Neural progenitor cell (in vitro differentiated cells): ENCODE measurements at regions not wholly inside any gene's neighbourhood (a gene's known extent, or its start where the extent isn't known, plus 50 kb on each side); places are given as distances from the start of the nearest gene placed in this dataset.

ENCODE experiments used
- EZH2 ChIP-seq: fragments of 200-600 bp; sonication (generic); IDR thresholded peaks from 2 replicates; pipeline ENCODE4 v1.6.1; 2017; ENCODE audit warnings: antibody characterized with exemption, mild to moderate bottlenecking, moderate library complexity
- EZH2phosphoT487 ChIP-seq: fragments of 200-600 bp; sonication (generic); IDR thresholded peaks from 2 replicates; pipeline ENCODE4 v1.6.1; 2017; ENCODE audit warnings: antibody characterized with exemption
- TF ChIP-seq, protein P1 (sequence below): fragments of 200-600 bp; sonication (generic); IDR thresholded peaks from 2 replicates; pipeline ENCODE4 v1.5.1; 2017; ENCODE audit warnings: antibody characterized with exemption, mild to moderate bottlenecking

- TF ChIP-seq EZH2, result no peak
- TF ChIP-seq, protein P1, sequence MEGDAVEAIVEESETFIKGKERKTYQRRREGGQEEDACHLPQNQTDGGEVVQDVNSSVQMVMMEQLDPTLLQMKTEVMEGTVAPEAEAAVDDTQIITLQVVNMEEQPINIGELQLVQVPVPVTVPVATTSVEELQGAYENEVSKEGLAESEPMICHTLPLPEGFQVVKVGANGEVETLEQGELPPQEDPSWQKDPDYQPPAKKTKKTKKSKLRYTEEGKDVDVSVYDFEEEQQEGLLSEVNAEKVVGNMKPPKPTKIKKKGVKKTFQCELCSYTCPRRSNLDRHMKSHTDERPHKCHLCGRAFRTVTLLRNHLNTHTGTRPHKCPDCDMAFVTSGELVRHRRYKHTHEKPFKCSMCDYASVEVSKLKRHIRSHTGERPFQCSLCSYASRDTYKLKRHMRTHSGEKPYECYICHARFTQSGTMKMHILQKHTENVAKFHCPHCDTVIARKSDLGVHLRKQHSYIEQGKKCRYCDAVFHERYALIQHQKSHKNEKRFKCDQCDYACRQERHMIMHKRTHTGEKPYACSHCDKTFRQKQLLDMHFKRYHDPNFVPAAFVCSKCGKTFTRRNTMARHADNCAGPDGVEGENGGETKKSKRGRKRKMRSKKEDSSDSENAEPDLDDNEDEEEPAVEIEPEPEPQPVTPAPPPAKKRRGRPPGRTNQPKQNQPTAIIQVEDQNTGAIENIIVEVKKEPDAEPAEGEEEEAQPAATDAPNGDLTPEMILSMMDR, result no peak
- TF ChIP-seq EZH2phosphoT487, result no peak
Measured at GRCh38 chr22:20653795-20654342, 120.0 kb upstream of the SERPIND1 start.
